H1 (cell line): ENCODE measurements at regions not wholly inside any gene's neighbourhood (a gene's known extent, or its start where the extent isn't known, plus 50 kb on each side); places are given as distances from the start of the nearest gene placed in this dataset.
A peak's percentile ranks its signal among the peaks of the same experiment; 100 is the strongest.

ENCODE experiments used
- CTCF ChIA-PET: fragments of 300-600 bp; sonication (Branson Sonifier 250); formaldehyde crosslinking; loops from one replicate; lab custom pipeline; 2021; ENCODE audit not compliant: partially characterized antibody; lab: Charles Lee
- POLR2A ChIA-PET: fragments of 300-600 bp; sonication (Branson Sonifier 250); formaldehyde crosslinking; loops from one replicate; lab custom pipeline; 2021; ENCODE audit warnings: inconsistent platforms; ENCODE audit not compliant: partially characterized antibody; lab: Charles Lee
- DNase-seq, 2 experiments: peaks; one replicate each; pipeline versions ENCODE4 v3.0.0 to v3.0.0-alpha.2; 2010 to 2022; ENCODE audit warnings: low spot score in 2 of 2, low read depth in 1 of 2, mixed read lengths in 1 of 2
- FAIRE-seq: peaks from 2 replicates; lab custom pipeline; 2011; peaks lifted over from hg19 to GRCh38; lab: Jason Lieb, UNC
- H2AFZ ChIP-seq: 2 replicates; pipeline ENCODE4 v1.8.1; 2012; ENCODE audit warnings: low read length, inconsistent platforms
- H2AK5ac ChIP-seq: 2 replicates; pipeline ENCODE4 v1.6.1; 2013; ENCODE audit warnings: low read depth, low read length
- H2BK120ac ChIP-seq: replicated peaks from 2 replicates; pipeline ENCODE3; 2013; ENCODE audit warnings: low read depth, low read length, inconsistent platforms
- H2BK12ac ChIP-seq: 2 replicates; pipeline ENCODE4 v1.6.1; 2013; ENCODE audit warnings: low read depth, low read length
- H2BK15ac ChIP-seq: 2 replicates; pipeline ENCODE4 v1.6.1; 2013; ENCODE audit warnings: low read length
- H2BK20ac ChIP-seq: 2 replicates; pipeline ENCODE4 v1.6.1; 2013; ENCODE audit warnings: low read length
- H2BK5ac ChIP-seq: 2 replicates; pipeline ENCODE4 v1.6.1; 2013; ENCODE audit warnings: low read depth, low read length
- H3K14ac ChIP-seq: 2 replicates; pipeline ENCODE4 v1.6.1; 2013; ENCODE audit warnings: inconsistent platforms; ENCODE audit not compliant: insufficient read length
- H3K18ac ChIP-seq: 2 replicates; pipeline ENCODE4 v1.6.1; 2013; ENCODE audit warnings: low read length; ENCODE audit errors: extremely low read depth
- H3K23ac ChIP-seq: 2 replicates; pipeline ENCODE4 v1.6.1; 2013; ENCODE audit warnings: inconsistent platforms; ENCODE audit not compliant: insufficient read length
- H3K23me2 ChIP-seq: 2 replicates; pipeline ENCODE4 v1.6.1; 2013; ENCODE audit warnings: low read depth, low read length
- H3K27ac ChIP-seq: 2 replicates; pipeline ENCODE4 v1.6.1; 2011; ENCODE audit warnings: low read depth, low read length, inconsistent platforms
- H3K27me3 ChIP-seq, 4 experiments: replicated peaks in 1 of 4; 1 replicate in 1 of 4; 2 replicates in 3 of 4; pipeline versions ENCODE4 v1.6.1 to v1.8.1; 2011 to 2013; ENCODE audit warnings: low read length in 3 of 4, mild to moderate bottlenecking in 3 of 4, inconsistent platforms in 2 of 4, mixed read lengths in 2 of 4, moderate library complexity in 1 of 4; ENCODE audit not compliant: control insufficient read depth in 3 of 4, insufficient read depth in 3 of 4; ENCODE audit errors: extremely low read depth in 1 of 4
- H3K36me3 ChIP-seq, 4 experiments: 2 replicates each; pipeline versions ENCODE4 v1.6.1 to v1.8.1; 2011 to 2013; ENCODE audit warnings: mild to moderate bottlenecking in 4 of 4, low read length in 3 of 4, moderate library complexity in 2 of 4, control low read depth in 1 of 4, inconsistent platforms in 1 of 4; ENCODE audit not compliant: insufficient read depth in 4 of 4, control insufficient read depth in 2 of 4
- H3K4ac ChIP-seq: replicated peaks from 2 replicates; pipeline ENCODE3; 2013; ENCODE audit warnings: low read length, low read depth, mixed read lengths, inconsistent platforms; ENCODE audit not compliant: insufficient read length
- H3K4me1 ChIP-seq, 4 experiments: replicated peaks in 1 of 4; 1 replicate in 1 of 4; 2 replicates in 3 of 4; pipeline versions ENCODE4 v1.6.1 to v1.8.1; 2011 to 2013; ENCODE audit warnings: low read length in 3 of 4, inconsistent platforms in 2 of 4, mixed read lengths in 1 of 4; ENCODE audit not compliant: insufficient read depth in 4 of 4, control insufficient read depth in 3 of 4
- H3K4me2 ChIP-seq, 2 experiments: 2 replicates each; pipeline versions ENCODE4 v1.6.1 to v1.8.1; 2011 to 2013; ENCODE audit warnings: low read depth in 2 of 2, low read length in 2 of 2, control low read depth in 1 of 2, inconsistent platforms in 1 of 2, mild to moderate bottlenecking in 1 of 2; ENCODE audit not compliant: insufficient read depth in 1 of 2
- H3K4me3 ChIP-seq, 4 experiments: fragments of 200-600, 300-600 bp in 1 of 4; sonication (generic), shearing (Covaris generic), sonication (Bioruptor Twin) in 1 of 4; 2 replicates each; pipeline versions ENCODE4 v1.5.1 to v1.8.1; 2011 to 2016; ENCODE audit warnings: low read length in 4 of 4, low read depth in 3 of 4, control low read depth in 2 of 4, inconsistent platforms in 2 of 4, mild to moderate bottlenecking in 2 of 4, mixed read lengths in 1 of 4, moderate library complexity in 1 of 4; ENCODE audit not compliant: insufficient read depth in 2 of 4; ENCODE audit errors: extremely low read depth in 1 of 4
- H3K56ac ChIP-seq: replicated peaks from 2 replicates; pipeline ENCODE3; 2013; ENCODE audit warnings: low read depth, mild to moderate bottlenecking, mixed read lengths, low read length, inconsistent platforms; ENCODE audit not compliant: insufficient read length
- H3K79me1 ChIP-seq: 2 replicates; pipeline ENCODE4 v1.6.1; 2013; ENCODE audit warnings: low read depth, low read length, control low read depth
- H3K79me2 ChIP-seq, 2 experiments: 2 replicates each; pipeline versions ENCODE4 v1.6.1 to v1.8.1; 2012 to 2013; ENCODE audit warnings: low read length in 2 of 2, mild to moderate bottlenecking in 2 of 2, inconsistent platforms in 1 of 2; ENCODE audit not compliant: insufficient read depth in 2 of 2, control insufficient read depth in 1 of 2
- H3K9ac ChIP-seq, 4 experiments: replicated peaks in 1 of 4; 1 replicate in 1 of 4; 2 replicates in 3 of 4; pipeline versions ENCODE4 v1.6.1 to v1.8.1; 2011 to 2013; ENCODE audit warnings: low read depth in 3 of 4, low read length in 3 of 4, control low read depth in 2 of 4, mild to moderate bottlenecking in 2 of 4, moderate library complexity in 2 of 4, inconsistent platforms in 1 of 4; ENCODE audit errors: extremely low read depth in 1 of 4
- H3K9me3 ChIP-seq, 2 experiments: 2 replicates each; pipeline versions ENCODE4 v1.6.1 to v1.8.1; 2012 to 2013; ENCODE audit warnings: mild to moderate bottlenecking in 2 of 2, moderate library complexity in 2 of 2, control low read depth in 1 of 2, inconsistent platforms in 1 of 2, low read depth in 1 of 2, low read length in 1 of 2, mixed read lengths in 1 of 2; ENCODE audit not compliant: insufficient read depth in 2 of 2
- H4K20me1 ChIP-seq, 2 experiments: replicated peaks in 1 of 2; 2 replicates each; pipeline versions ENCODE3 to v1.8.1; 2011 to 2013; ENCODE audit warnings: inconsistent platforms in 2 of 2, low read length in 2 of 2, mild to moderate bottlenecking in 1 of 2; ENCODE audit not compliant: insufficient read depth in 2 of 2, control insufficient read depth in 1 of 2
- H4K5ac ChIP-seq: 2 replicates; pipeline ENCODE4 v1.6.1; 2013; ENCODE audit warnings: low read length, low read depth, mixed read lengths, inconsistent platforms; ENCODE audit not compliant: insufficient read length
- H4K8ac ChIP-seq: 2 replicates; pipeline ENCODE4 v1.8.0; 2013; ENCODE audit warnings: mild to moderate bottlenecking, moderate library complexity, low read length, inconsistent platforms; ENCODE audit not compliant: insufficient read depth; ENCODE audit errors: extremely low read depth
- H4K91ac ChIP-seq: replicated peaks from 2 replicates; pipeline ENCODE3; 2013; ENCODE audit warnings: low read length, mixed read lengths, inconsistent platforms; ENCODE audit not compliant: insufficient read length
- HDAC2 ChIP-seq, 2 experiments: fragments of 300-600 bp in 1 of 2; sonication (generic) in 1 of 2; IDR thresholded peaks; 2 replicates each; pipeline ENCODE4 v1.6.1; 2011 to 2012; ENCODE audit warnings: low read depth in 2 of 2, low read length in 2 of 2, mild to moderate bottlenecking in 2 of 2, moderate library complexity in 2 of 2, borderline replicate concordance in 1 of 2, inconsistent platforms in 1 of 2
- KDM5A ChIP-seq: fragments of 200-600 bp; IDR thresholded peaks from 2 replicates; pipeline ENCODE4 v1.7.1; 2012; ENCODE audit warnings: mild to moderate bottlenecking, low read length, inconsistent platforms, mixed read lengths
- POLR2AphosphoS5 ChIP-seq: IDR thresholded peaks from 2 replicates; pipeline ENCODE4 v1.6.1; 2011; ENCODE audit warnings: low read depth, low read length
- RAD21 ChIP-seq, 2 experiments: IDR thresholded peaks in 1 of 2; conservative IDR thresholded peaks in 1 of 2; 2 replicates each; pipeline ENCODE4 v1.6.1; 2011; ENCODE audit warnings: low read depth in 2 of 2, low read length in 2 of 2, improper control_type of control experiment in 1 of 2, inconsistent platforms in 1 of 2, mild to moderate bottlenecking in 1 of 2, moderate library complexity in 1 of 2
- WGBS, 2 experiments: shearing (Covaris generic) in 1 of 2; methylation state at CpG; one replicate each; pipeline versions ENCODE4 v1.1.6 to v1.1.7; 2013 to 2015; ENCODE audit warnings: low lambda C conversion rate in 2 of 2, mixed read lengths in 2 of 2, inconsistent platforms in 1 of 2, low coverage in 1 of 2, missing lambda C conversion rate in 1 of 2; ENCODE audit not compliant: insufficient replicate concordance in 2 of 2, insufficient coverage in 1 of 2, insufficient read length in 1 of 2; ENCODE audit errors: extremely low coverage in 1 of 2, missing lambda C conversion rate in 1 of 2; 5-methylcytosine and 5-hydroxymethylcytosine counted together

DNA sequence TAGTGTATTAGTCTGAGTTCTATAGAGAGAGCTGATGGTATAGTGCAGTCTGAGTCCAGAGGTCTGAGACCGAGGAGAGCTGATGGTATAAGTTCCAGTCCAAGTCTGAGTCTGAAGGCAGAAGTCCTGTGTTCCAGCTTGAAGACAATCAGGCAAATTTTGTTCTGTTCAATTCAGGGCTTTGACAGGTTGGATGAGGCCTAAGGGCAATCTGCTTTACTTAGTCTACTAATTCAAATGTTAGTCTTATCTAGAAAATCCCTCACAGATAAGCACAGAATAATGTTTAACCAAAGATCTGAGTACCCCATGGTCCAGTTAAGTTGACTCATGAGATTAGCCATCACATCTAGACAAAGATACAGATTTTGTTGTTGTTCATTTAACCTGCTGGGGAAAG lies 303.0 kb upstream of the KLF4 start:
- H2BK20ac ChIP-seq, result no peak overlapping the region
- H3K4me3 ChIP-seq, result no peak overlapping the region
- H2BK15ac ChIP-seq, result no peak overlapping the region
- no peak overlapping the region for H3K18ac ChIP-seq
- POLR2A ChIA-PET, result no interaction called here
- FAIRE-seq (no peak), DNase-seq (no peak)
- no peaks in the 10 kb centered on the region for H3K27me3 ChIP-seq
- H2AK5ac ChIP-seq, result no peak overlapping the region
- H3K23me2 ChIP-seq, result no peaks in the 10 kb centered on the region
- no peaks in the 10 kb centered on the region for H3K4me1 ChIP-seq
- TF ChIP-seq HDAC2 (IDR thresholded peaks at IDR 0.05; ENCODE audit: borderline replicate concordance in 1 of 2, low read depth in 2 of 2, low read length in 2 of 2) (no peak), RAD21 (IDR thresholded peaks at IDR 0.05 in 1 of 2, conservative IDR thresholded peaks at IDR 0.05 in 1 of 2; ENCODE audit: low read depth in 2 of 2, low read length in 2 of 2) (no peak), KDM5A (no peak), POLR2AphosphoS5 (no peak)
- H3K9me3 ChIP-seq, result no peaks in the 10 kb centered on the region
- H4K8ac ChIP-seq, result no peak overlapping the region
- no peak overlapping the region for H4K5ac ChIP-seq
- no peak overlapping the region for H3K56ac ChIP-seq
- no peak overlapping the region for H2BK5ac ChIP-seq
- no peaks in the 10 kb centered on the region for H3K79me1 ChIP-seq
- H4K20me1 ChIP-seq, result no peaks in the 10 kb centered on the region
- H3K23ac ChIP-seq, result no peak overlapping the region
- no peak overlapping the region for H3K27ac ChIP-seq
- H3K9ac ChIP-seq, result no peak overlapping the region
- no peak overlapping the region for H4K91ac ChIP-seq
- H3K4ac ChIP-seq, result no peak overlapping the region
- no peak overlapping the region for H3K14ac ChIP-seq
- no peak overlapping the region for H2AFZ ChIP-seq
- CTCF ChIA-PET, result no interaction called here
- H3K4me2 ChIP-seq, result no peak overlapping the region
- 94% methylated on average over 1 of the region's 1 CpG; no CpG with 5 or more reads in 1 of the 2 experiments for WGBS, 2 experiments
- peak overlapping the region; percentile 43 for H2BK120ac ChIP-seq
- no peaks in the 10 kb centered on the region for H3K79me2 ChIP-seq
- H2BK12ac ChIP-seq, result no peak overlapping the region
- H3K36me3 ChIP-seq, result no peaks in the 10 kb centered on the region
